ENCODE measurements at regions not wholly inside any gene's neighbourhood (a gene's known extent, or its start where the extent isn't known, plus 50 kb on each side); places are given as distances from the start of the nearest gene placed in this dataset.
A peak's percentile ranks its signal among the peaks of the same experiment; 100 is the strongest.
"Not testable (repeated sequence)": the region's sequence is repeated elsewhere in the genome, so short reads cannot be mapped to it uniquely, and the experiment has no call there.

DNA sequence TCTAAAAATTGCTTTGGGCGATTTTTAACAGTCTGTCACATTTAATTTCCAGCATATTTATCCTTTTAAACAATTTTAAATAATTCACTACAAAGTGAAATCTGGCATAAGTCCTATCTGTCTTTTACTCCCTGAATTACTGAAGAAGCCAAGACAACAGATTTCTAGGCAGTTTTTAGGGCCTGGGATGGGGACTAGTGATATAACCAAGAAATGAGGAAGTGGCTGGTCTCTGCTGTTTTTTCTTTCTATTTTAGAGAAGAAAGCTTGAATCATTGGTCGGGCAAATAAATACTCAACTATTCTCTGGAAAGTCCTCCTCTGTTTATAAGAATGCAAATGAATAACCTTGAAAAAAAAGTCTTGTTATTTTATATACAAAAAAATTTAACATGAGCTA lies 79.7 kb upstream of the SSBP2 start:
- DNase-seq = no peak

DNA sequence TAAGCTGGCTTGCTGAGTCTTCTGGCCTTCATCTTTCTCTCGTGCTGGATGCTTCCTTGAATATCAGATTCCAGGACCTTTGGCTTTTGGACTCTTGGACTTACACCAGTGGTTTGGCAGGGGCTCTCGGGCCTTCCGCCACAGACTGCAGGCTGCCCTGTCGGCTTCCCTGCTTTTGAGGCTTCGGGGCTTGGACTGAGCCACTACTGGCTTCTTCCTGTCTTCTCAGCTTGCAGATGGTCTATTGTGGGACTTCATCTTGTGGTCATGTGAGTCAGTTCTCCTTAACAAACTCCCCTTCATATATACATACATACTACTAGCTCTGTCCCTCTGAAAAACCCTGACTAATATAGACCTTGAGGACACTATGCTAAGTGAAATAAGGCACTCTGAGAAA lies 78.3 kb upstream of the SSBP2 start:
- DNase-seq = no peak

DNA sequence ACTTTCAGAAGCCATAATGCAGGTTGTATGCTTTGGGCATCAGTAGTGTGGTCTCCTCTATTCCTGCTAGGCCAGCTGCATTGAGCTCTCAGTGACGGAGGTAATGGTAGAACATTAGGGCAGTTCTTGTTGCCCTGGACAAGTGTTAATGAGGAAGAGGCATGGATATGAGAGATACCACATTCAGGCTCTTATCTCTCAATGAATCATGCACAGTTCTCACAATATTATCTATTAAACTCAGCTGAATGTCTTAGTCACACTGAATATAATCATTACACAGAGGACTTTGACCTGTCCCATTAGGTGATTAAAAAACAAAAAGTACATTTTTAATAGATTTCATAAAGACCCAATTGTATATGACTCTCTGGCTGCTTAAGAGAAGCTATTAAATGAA lies 76.6 kb upstream of the SSBP2 start:
- no peak for DNase-seq

DNA sequence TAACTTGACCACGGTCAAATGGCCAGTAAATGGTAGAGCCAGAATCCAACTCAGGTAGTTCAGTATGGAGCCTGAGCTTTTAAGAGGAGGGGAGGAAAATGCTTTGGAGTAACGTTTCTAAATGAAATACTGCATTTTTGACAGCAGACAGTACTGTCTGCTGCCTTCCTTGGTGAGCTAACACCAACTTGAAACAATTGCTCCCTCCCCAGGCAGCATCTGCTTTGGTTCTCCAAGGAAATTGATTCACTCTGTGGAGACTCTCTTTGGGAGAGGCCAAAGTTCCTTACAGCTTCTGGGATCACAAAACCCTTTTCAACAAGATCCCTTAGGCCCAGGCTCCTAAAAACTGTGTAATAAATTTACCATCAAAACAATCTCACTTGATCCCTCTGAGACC lies 75.2 kb upstream of the SSBP2 start:
- no peak for DNase-seq

DNA sequence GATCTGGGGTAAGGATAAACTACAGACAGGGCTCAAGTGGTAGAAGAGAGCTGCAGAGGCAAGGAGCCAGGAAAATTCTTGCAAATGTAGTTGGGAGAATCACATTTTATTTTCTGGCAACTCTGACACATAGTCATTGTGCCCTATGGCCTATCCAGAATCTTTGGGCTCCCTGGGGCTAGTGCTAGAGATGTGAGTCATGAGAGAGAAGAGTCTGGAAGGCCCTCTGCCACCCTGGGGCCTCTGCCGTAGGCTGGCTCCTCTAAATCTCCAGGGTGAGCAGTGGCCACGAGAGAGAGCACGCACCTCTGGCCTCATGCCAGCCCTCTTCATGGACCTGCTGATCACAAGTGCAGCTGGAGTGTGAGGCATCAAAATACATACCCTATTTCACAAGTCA lies 74.3 kb upstream of the SSBP2 start:
- DNase-seq = peak in 1 of 56 donors; percentile 44

DNA sequence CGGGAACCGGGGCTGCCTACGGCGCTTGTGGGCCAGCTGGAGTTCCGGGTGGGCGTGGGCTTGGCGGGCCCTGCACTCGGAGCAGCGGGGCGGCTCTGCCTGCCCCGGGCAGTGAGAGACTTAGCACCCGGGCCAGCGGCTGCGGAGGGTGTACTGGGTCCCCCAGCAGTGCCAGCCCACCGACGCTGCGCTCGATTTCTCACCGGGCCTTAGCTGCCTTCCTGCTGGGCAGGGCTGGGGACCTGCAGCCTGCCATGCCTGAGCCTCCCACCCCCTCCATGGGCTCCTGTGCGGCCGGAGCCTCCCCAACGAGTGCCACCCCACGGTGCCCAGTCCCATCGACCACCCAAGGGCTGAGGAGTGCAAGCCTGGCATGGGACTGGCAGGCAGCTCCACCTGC lies 72.8 kb upstream of the SSBP2 start:
- DNase-seq = not testable (repeated sequence)

DNA sequence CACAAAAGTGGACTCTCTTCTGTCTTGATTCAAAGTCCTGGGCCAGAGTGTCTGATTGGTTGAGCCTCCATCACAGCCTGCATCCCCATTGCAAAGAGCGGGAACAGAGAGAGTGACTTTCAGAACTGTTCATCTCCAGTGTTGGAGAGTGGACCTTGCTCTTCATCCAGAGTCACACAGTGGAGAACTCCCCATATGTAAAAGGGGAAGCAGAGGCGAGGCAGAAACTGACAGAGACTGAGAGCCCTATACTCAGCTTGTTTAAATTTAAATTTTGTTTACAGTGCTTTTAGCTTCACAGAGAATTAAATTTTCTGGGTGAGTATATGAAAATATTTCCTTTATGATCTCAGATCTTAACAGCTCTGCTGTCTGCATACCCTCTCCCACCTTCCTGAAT lies 70.0 kb upstream of the SSBP2 start:
- no peak for DNase-seq

DNA sequence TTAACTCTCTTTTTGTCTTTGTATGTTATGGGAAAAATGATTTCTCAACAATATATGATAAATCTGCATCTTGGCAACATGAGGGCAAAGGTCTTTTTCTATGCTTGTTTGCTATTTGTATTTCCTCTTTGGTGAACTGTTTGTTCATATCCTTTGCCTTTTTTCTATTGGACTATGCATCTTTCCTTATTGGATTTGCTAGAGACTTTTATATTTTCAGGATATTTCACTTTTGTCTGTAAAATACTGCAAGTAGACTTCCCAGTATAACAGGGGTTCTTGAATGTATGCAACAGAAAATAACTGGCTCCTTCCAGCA lies 69.4 kb upstream of the SSBP2 start:
- DNase-seq = no peak

DNA sequence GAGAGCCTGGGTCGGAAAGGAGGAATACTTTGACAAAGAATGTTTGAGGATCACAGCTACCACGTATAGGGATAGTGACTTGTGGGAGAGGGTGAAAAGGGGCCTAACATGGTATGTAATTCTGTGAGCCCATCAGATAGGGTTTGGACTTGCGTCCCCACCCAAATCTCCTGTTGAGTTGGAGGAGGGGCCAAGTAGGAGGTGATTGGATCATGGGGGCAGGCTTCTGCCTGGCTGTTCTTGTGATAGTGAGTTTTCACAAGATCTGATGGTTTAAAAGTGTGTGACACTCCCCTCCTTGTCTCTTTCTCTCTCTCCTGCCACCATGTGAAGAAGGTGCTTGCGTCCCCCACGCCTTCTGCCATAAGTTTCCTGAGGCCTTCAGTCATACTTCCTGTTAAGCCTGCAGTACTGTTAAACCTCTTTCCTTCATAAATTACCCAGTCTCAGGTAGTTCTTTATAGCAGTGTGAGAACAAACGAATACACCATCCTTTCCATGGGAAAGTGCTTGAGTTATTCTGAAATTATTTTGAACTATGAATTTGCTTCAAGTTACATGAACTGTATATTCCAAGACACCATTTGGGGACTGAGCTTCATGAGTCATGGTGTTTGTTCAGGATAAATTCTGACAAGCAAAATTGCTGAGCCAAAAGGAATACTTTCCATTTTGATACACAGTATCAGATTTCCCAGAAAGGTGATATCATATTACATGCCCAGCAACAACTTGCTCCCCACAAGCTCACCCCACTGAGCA lies 68.8 kb upstream of the SSBP2 start:
- DNase-seq = no peak

DNA sequence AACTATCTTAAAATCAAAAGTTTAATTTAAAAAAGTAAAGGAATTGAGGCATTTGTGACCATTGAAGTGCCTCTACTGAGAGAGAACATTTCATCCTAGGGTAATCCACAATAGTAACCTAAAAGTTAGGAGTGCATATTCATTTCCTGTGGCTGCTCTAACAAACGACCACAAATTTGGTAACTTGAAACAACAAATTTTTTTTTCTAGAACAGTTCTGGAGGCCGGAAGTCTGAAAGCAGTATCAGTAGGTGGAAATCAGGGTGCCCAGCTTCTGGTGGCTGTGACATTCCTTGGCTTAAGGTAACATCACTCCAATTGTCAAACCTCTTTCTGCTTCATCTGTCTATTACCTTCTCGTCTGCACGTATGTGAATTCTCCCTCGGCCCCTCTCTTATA lies 67.1 kb upstream of the SSBP2 start:
- DNase-seq = no peak

DNA sequence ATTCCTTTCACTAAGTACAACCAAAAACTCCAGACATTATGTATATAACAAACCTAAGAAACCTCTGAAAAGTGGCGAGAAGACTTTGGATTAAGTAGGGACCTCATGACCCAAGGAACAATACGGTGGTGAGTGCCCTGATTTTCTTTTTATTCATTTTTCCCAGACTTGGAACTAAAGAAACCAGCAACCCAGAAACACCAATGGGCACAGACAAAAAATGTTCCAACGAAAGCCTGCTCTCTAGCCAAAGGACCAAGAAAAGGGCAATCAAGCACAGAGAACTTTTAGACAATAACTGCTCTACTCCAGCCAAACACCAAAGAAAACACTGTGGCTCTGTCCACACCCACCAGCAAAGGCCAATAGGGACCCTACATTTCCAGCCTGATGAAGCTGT lies 66.2 kb upstream of the SSBP2 start:
- peak in 2 of 56 donors; percentile 27 to 45 for DNase-seq

DNA sequence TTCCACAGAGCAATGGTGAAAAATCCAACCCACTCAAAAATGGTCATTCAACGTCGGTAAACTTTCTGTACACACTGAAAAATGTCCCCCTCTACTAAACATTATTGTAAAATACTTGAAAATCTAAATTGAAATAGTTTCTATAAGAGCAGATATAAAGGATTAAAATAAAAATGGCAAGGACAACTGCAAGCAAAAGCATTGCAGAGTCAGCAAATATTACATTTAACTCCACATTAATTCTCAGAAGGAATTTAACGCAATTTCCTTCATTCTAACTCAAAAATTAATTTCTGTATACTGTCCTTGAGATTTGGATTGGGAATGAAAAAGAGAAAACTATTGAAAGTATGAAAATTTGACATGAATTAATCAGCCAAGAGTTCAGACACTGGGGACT lies 64.4 kb upstream of the SSBP2 start:
- no peak for DNase-seq

DNA sequence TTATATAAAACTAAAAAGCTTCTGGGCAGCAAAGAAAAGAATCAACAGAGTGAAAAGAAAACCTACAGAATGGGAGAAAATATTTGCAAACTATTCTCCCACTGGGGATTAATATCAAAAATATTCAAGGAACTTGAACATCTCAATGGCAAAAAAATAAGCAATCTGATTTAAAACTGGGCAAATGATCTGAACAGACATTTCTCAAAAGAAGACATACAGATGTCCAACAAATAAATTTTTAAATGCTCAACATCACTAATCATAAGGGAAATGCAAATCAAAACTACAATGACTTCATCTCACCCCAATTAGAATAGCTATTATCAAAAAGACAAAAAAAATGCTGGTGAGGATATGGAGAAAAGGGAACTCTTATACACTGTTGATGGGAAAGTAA lies 57.2 kb upstream of the SSBP2 start:
- DNase-seq = no peak

DNA sequence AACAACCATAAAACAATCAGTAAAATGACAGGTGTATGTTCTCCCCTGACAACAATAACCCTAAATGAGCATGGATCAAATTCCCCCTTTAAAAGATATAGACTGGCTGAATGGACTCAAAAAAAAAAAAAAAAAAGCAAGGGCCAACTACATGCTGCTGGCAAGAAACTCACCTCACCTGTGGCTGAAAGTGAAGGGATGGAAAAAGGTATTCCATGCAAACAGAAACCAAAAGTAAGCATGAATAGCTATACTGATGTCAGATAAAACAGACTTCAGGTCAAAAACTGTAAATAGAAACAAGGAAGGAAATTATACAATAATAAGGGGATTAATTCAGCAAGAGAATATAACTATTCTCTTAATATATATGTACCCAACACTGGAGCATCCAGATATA lies 54.2 kb upstream of the SSBP2 start:
- no peak for DNase-seq

DNA sequence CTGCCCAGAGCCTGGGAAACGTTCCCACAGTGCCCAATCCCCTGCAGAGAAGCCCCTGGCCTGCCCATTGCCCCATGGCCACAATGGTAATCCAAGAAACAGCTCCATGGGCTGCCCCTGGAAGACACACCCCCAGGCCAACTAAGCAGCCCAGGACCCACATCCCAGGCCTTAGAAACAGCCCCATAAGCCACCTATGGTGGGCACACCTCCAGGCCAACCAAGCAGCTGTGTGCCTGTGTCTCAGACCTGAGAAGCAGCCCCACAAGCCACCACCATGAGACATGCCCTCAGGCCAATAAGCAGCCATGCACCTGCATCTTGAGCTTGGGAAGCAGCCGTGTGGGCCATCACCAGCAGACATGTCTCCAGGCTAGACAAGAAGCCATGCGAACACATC lies 52.9 kb upstream of the SSBP2 start:
- DNase-seq = no peak

DNA sequence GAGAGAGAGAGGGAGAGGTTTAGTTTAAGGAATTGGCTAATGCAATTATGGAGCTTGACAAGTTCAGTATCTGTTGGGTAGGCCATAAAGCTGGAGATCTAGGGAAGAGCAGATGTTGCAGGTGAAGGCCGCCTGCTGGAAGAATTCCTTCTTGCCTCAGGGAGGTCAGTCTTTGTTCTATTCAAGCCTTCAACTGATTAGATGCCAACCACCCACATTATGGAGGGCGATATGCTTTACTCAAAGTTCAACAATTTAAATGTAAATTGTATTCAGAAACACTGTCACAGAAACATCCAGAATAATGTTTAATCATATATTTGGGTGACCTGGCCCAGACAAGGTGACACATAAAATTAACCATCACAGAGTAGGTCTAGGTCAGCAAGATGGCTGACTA lies 51.7 kb upstream of the SSBP2 start:
- no peak for DNase-seq

DNA sequence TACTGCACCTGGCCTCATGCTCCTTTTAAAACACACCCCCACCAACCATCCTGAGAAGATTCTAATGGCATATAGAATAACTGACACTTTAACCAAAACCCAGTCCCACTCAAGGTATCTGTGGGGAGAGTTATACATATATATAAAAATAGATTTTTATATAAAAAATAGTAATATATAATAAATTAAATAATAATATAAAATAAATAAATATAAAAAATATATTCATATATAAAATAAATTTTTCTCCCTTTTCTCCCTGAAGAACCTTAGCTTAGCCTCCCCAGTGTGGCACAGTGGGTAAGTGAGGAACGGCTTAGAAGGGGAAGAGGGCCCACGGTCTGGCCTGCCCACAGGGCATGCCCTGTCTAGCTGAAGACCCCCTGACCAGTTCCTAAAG lies 51.1 kb upstream of the SSBP2 start:
- DNase-seq = no peak

DNA sequence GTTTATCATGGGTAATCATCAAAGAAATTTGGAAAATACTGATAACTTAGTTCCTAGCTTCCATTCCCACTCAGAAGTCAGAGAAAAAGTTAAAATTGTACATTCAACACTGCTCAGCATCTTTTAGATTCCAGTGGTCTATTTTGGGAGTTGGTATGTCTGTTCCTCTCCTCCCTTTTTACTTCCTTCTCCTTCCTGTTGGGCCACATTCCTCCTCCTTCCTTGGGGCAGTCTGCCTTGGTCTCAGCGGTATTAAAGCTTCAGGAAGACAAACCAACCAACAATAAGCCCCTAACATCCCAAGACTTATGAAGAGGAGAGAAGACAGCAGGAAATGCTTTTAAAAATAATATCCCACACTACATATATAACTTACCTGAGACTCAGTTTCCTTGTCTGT lies 49.9 kb upstream of the SSBP2 start:
- no peak for DNase-seq

Measured in amygdala (tissue), 56 donors.